Astrocyte (in vitro differentiated cells and primary cell): ENCODE measurements at regions not wholly inside any gene's neighbourhood (a gene's known extent, or its start where the extent isn't known, plus 50 kb on each side); places are given as distances from the start of the nearest gene placed in this dataset.

Experiments used
- DNase-seq: peaks from one replicate; pipeline ENCODE4 v3.0.0-alpha.2; 2010; ENCODE audit warnings: low read depth
- FAIRE-seq: peaks from 2 replicates; lab custom pipeline; 2011; peaks lifted over from hg19 to GRCh38; lab: Jason Lieb, UNC
- H2AFZ ChIP-seq: 2 replicates; pipeline ENCODE4 v1.6.0; 2012; ENCODE audit warnings: low read depth, low read length, inconsistent platforms
- H3K27ac ChIP-seq: 2 replicates; pipeline ENCODE4 v1.5.1; 2011; ENCODE audit warnings: low read depth, low read length, inconsistent platforms
- H3K27me3 ChIP-seq: 2 replicates; pipeline ENCODE4 v1.6.0; 2011; ENCODE audit warnings: low read length, inconsistent platforms; ENCODE audit not compliant: insufficient read depth
- H3K36me3 ChIP-seq: 2 replicates; pipeline ENCODE4 v1.5.1; 2011; ENCODE audit warnings: low read length, inconsistent platforms; ENCODE audit not compliant: insufficient read depth
- H3K4me1 ChIP-seq: 2 replicates; pipeline ENCODE4 v1.5.1; 2011; ENCODE audit warnings: low read length, inconsistent platforms; ENCODE audit not compliant: insufficient read depth
- H3K4me2 ChIP-seq: 2 replicates; pipeline ENCODE4 v1.6.0; 2012; ENCODE audit warnings: low read length, inconsistent platforms
- H3K4me3 ChIP-seq: 2 replicates; pipeline ENCODE4 v1.5.1; 2011; ENCODE audit warnings: low read depth, mild to moderate bottlenecking, low read length, inconsistent platforms; ENCODE audit not compliant: insufficient read depth
- H3K79me2 ChIP-seq: 2 replicates; pipeline ENCODE4 v1.6.0; 2012; ENCODE audit warnings: mild to moderate bottlenecking, low read length, inconsistent platforms; ENCODE audit not compliant: insufficient read depth
- H3K9ac ChIP-seq: 2 replicates; pipeline ENCODE4 v1.6.0; 2012; ENCODE audit warnings: mild to moderate bottlenecking, low read length, inconsistent platforms
- H3K9me3 ChIP-seq: 2 replicates; pipeline ENCODE4 v1.5.1; 2012; ENCODE audit warnings: low read depth, mild to moderate bottlenecking, low read length, inconsistent platforms; ENCODE audit not compliant: insufficient read depth
- H4K20me1 ChIP-seq: 2 replicates; pipeline ENCODE4 v1.6.0; 2012; ENCODE audit warnings: low read length, inconsistent platforms; ENCODE audit not compliant: insufficient read depth
- H3K27ac Mint-ChIP-seq: one replicate; pipeline ENCODE4 v1.8.0; 2021; ENCODE audit warnings: mild to moderate bottlenecking, mixed read lengths; ENCODE audit not compliant: unreplicated experiment
- H3K27me3 Mint-ChIP-seq: one replicate; pipeline ENCODE4 v1.8.0; 2021; ENCODE audit warnings: low read depth, mixed read lengths; ENCODE audit not compliant: unreplicated experiment
- H3K36me3 Mint-ChIP-seq: one replicate; pipeline ENCODE4 v1.8.0; 2021; ENCODE audit warnings: low read depth, mixed read lengths; ENCODE audit not compliant: unreplicated experiment
- H3K4me1 Mint-ChIP-seq: one replicate; pipeline ENCODE4 v1.8.0; 2021; ENCODE audit warnings: low read depth, mixed read lengths; ENCODE audit not compliant: unreplicated experiment
- H3K4me3 Mint-ChIP-seq: one replicate; pipeline ENCODE4 v1.8.0; 2021; ENCODE audit warnings: mild to moderate bottlenecking, moderate library complexity, mixed read lengths; ENCODE audit not compliant: unreplicated experiment
- H3K9me3 Mint-ChIP-seq: one replicate; pipeline ENCODE4 v1.8.0; 2021; ENCODE audit warnings: mild to moderate bottlenecking, mixed read lengths; ENCODE audit not compliant: unreplicated experiment
- EZH2 ChIP-seq: IDR thresholded peaks from 2 replicates; pipeline ENCODE4 v1.6.1; 2012; ENCODE audit warnings: mild to moderate bottlenecking, low read length, inconsistent platforms; ENCODE audit not compliant: insufficient read depth
- TF ChIP-seq, protein P1 (sequence below): IDR thresholded peaks from 2 replicates; pipeline ENCODE4 v1.5.1; 2011; ENCODE audit warnings: low read depth, mild to moderate bottlenecking, inconsistent platforms, low read length, moderate library complexity; ENCODE audit not compliant: insufficient read depth

DNA sequence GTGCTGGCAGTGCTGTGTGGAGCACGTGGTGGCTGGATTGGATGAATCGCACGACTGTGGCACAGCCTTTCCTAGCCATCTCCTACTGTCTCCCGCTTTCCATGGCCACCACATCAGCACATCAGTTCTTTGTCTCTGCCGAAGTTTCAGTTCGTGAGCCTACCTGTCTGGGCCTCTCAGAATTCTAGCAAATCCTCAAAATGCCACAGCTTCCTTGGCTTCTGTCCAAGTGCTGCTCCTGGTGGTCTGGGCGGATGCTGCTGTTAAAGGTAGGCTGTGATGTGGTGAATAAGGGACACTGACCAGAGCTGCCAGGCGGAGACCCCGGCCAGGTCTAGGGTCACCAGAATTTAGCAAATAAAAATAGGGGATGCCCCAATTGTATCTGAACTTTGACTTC lies 237.4 kb downstream of the LPIN1 start:
- H3K27me3 ChIP-seq: no peaks in the 10 kb centered on the region
- H3K9me3 ChIP-seq: no peaks in the 10 kb centered on the region
- Mint-ChIP-seq H3K9me3 (peaks cover 18% of the 10 kb centered on the region), H3K27ac (no peak overlapping the region), H3K4me1 (peaks cover 3% of the 10 kb centered on the region), H3K27me3 (peaks cover 28% of the 10 kb centered on the region), H3K4me3 (no peak overlapping the region), H3K36me3 (no peaks in the 10 kb centered on the region)
- FAIRE-seq (no peak), DNase-seq (no peak)
- no peak overlapping the region for H2AFZ ChIP-seq
- H3K36me3 ChIP-seq: no peaks in the 10 kb centered on the region
- H4K20me1 ChIP-seq: no peaks in the 10 kb centered on the region
- no peak overlapping the region for H3K4me3 ChIP-seq
- no peaks in the 10 kb centered on the region for H3K79me2 ChIP-seq
- no peak overlapping the region for H3K4me2 ChIP-seq
- TF ChIP-seq EZH2: no peak
- TF ChIP-seq, protein P1, sequence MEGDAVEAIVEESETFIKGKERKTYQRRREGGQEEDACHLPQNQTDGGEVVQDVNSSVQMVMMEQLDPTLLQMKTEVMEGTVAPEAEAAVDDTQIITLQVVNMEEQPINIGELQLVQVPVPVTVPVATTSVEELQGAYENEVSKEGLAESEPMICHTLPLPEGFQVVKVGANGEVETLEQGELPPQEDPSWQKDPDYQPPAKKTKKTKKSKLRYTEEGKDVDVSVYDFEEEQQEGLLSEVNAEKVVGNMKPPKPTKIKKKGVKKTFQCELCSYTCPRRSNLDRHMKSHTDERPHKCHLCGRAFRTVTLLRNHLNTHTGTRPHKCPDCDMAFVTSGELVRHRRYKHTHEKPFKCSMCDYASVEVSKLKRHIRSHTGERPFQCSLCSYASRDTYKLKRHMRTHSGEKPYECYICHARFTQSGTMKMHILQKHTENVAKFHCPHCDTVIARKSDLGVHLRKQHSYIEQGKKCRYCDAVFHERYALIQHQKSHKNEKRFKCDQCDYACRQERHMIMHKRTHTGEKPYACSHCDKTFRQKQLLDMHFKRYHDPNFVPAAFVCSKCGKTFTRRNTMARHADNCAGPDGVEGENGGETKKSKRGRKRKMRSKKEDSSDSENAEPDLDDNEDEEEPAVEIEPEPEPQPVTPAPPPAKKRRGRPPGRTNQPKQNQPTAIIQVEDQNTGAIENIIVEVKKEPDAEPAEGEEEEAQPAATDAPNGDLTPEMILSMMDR: no peak
- no peak overlapping the region for H3K27ac ChIP-seq
- H3K4me1 ChIP-seq: no peaks in the 10 kb centered on the region
- no peak overlapping the region for H3K9ac ChIP-seq

DNA sequence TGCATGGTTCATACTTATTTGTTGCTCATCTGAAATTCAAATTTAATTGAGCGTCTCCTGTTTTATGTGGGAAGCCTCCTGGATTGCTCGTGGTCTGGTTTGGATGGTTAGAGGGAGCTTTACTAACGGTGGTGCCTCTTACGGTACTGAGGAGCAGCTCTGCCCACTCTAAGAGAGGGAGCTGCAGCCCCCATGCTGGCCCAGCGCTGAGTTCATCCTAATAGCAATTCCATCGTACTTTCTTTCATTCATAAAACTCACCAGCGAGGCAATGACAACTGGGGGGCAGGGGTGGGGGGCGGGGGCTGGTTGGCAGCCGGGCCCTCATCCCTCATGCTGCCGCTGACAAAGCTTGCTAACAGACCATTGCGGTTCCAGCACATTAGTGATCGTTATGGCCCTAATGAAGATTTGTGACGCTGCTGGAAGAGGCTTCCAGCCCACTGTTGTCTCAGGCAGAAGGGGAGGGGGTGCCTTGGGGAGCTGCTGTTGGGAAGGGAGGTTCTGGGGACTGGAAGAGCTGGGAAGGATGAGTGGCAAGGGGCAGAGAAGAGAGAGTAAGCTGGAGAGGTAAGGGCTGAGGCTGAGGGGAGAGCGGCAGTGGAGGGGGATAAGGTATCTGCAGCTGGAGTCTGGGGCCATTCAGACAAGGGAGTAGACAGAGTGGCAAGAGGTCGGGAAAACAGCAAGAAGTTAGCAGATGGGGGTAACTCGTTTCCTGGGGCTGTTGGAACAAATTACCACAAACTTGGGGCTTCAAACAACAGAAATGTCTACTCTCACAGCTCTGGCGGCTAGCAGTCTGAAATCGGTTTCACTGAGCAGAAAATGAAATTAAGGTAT lies 238.1 kb downstream of the LPIN1 start:
- H3K4me1 Mint-ChIP-seq: peaks cover 3% of the 10 kb centered on the region
- H4K20me1 ChIP-seq: no peaks in the 10 kb centered on the region
- no peaks in the 10 kb centered on the region for H3K9me3 ChIP-seq
- TF ChIP-seq, protein P1: no peak
- TF ChIP-seq EZH2: no peak
- peaks cover 27% of the 10 kb centered on the region for H3K27me3 Mint-ChIP-seq
- H3K79me2 ChIP-seq: no peaks in the 10 kb centered on the region
- H3K4me3 ChIP-seq: no peak overlapping the region
- no peak overlapping the region for H2AFZ ChIP-seq
- no peaks in the 10 kb centered on the region for H3K27me3 ChIP-seq
- H3K4me2 ChIP-seq: no peak overlapping the region
- no peak overlapping the region for H3K27ac Mint-ChIP-seq
- no peak overlapping the region for H3K27ac ChIP-seq
- H3K9ac ChIP-seq: no peak overlapping the region
- H3K4me1 ChIP-seq: no peaks in the 10 kb centered on the region
- H3K9me3 Mint-ChIP-seq: peaks cover 18% of the 10 kb centered on the region
- DNase-seq: no peak
- no peaks in the 10 kb centered on the region for H3K36me3 Mint-ChIP-seq
- FAIRE-seq: no peak
- no peak overlapping the region for H3K4me3 Mint-ChIP-seq
- H3K36me3 ChIP-seq: no peaks in the 10 kb centered on the region
